ENCODE measurements at regions not wholly inside any gene's neighbourhood (a gene's known extent, or its start where the extent isn't known, plus 50 kb on each side); places are given as distances from the start of the nearest gene placed in this dataset.

- ATAC-seq (no peak), DNase-seq (no peak)
- intact Hi-C loops (cut with DNase I) = no loop called here
Measured at GRCh38 chr11:11089805-11090204, 232.0 kb upstream of the ZBED5 start.

GRCh38 chr11:11086979-11087378 is 229.1 kb upstream of the ZBED5 start:
- ATAC-seq (no peak), DNase-seq (no peak)

GRCh38 chr11:11085580-11085979 is 227.7 kb upstream of the ZBED5 start:
- DNase-seq = no peak
- no peak for ATAC-seq
- intact Hi-C loops (cut with DNase I) = no loop called here

More at GRCh38 chr11:11086979-11087378, 229.1 kb upstream of the ZBED5 start:
- intact Hi-C loops (cut with DNase I) = no loop called here

GRCh38 chr11:11084337-11084736 is 226.5 kb upstream of the ZBED5 start:
- intact Hi-C loops (cut with DNase I) = no loop called here
- ATAC-seq (no peak), DNase-seq (no peak)

GRCh38 chr11:11083441-11083840 is 225.6 kb upstream of the ZBED5 start:
- intact Hi-C loops (cut with DNase I) = no loop called here
- ATAC-seq = no peak
- DNase-seq = no peak

- ATAC-seq (no peak), DNase-seq (no peak)
- intact Hi-C loops (cut with DNase I) = no loop called here
Measured at GRCh38 chr11:11082646-11083045, 224.8 kb upstream of the ZBED5 start.

GRCh38 chr11:11081776-11082175 is 223.9 kb upstream of the ZBED5 start:
- ATAC-seq = no peak
- intact Hi-C loops (cut with DNase I) = no loop called here
- no peak for DNase-seq

- intact Hi-C loops (cut with DNase I) = no loop called here
- ATAC-seq (no peak), DNase-seq (no peak)
Measured at GRCh38 chr11:11081288-11081687, 223.4 kb upstream of the ZBED5 start.

GRCh38 chr11:11078344-11079086 is 220.7 kb upstream of the ZBED5 start:
- DNase-seq (no peak), ATAC-seq (no peak)
- intact Hi-C loops (cut with DNase I) = no loop called here

- intact Hi-C loops (cut with DNase I) = no loop called here
- no peak for DNase-seq
Measured at GRCh38 chr11:11077898-11078297, 220.0 kb upstream of the ZBED5 start.

GRCh38 chr11:11076879-11077278 is 219.0 kb upstream of the ZBED5 start:
- intact Hi-C loops (cut with DNase I) = no loop called here
- DNase-seq (no peak), ATAC-seq (no peak)

More at GRCh38 chr11:11077898-11078297, 220.0 kb upstream of the ZBED5 start:
- no peak for ATAC-seq

GRCh38 chr11:11076276-11076675 is 218.4 kb upstream of the ZBED5 start:
- intact Hi-C loops (cut with DNase I) = no loop called here
- ATAC-seq = no peak
- DNase-seq = no peak

GRCh38 chr11:11075515-11076171 is 217.8 kb upstream of the ZBED5 start:
- DNase-seq (no peak), ATAC-seq (no peak)
- intact Hi-C loops (cut with DNase I) = no loop called here

- ATAC-seq = peak in 1 of 2 donors; percentile 30
- intact Hi-C loops (cut with DNase I) = no loop called here
Measured at GRCh38 chr11:11074686-11075335, 217.0 kb upstream of the ZBED5 start.

GRCh38 chr11:11073996-11074395 is 216.1 kb upstream of the ZBED5 start:
- DNase-seq (no peak), ATAC-seq (no peak)
- intact Hi-C loops (cut with DNase I) = no loop called here

More at GRCh38 chr11:11074686-11075335, 217.0 kb upstream of the ZBED5 start:
- no peak for DNase-seq

GRCh38 chr11:11072067-11072466 is 214.2 kb upstream of the ZBED5 start:
- intact Hi-C loops (cut with DNase I) = no loop called here
- DNase-seq = no peak
- no peak for ATAC-seq

- ATAC-seq (no peak), DNase-seq (no peak)
- intact Hi-C loops (cut with DNase I) = no loop called here
Measured at GRCh38 chr11:11071486-11071885, 213.6 kb upstream of the ZBED5 start.

GRCh38 chr11:11070976-11071375 is 213.1 kb upstream of the ZBED5 start:
- intact Hi-C loops (cut with DNase I) = no loop called here
- DNase-seq (no peak), ATAC-seq (no peak)

GRCh38 chr11:11069841-11070835 is 212.3 kb upstream of the ZBED5 start:
- DNase-seq (no peak), ATAC-seq (no peak)
- intact Hi-C loops (cut with DNase I) = no loop called here

Measured in left cardiac atrium (tissue), 4 donors.